22Rv1 (cell line): ENCODE measurements at regions not wholly inside any gene's neighbourhood (a gene's known extent, or its start where the extent isn't known, plus 50 kb on each side); places are given as distances from the start of the nearest gene placed in this dataset.

Experiments used
- ZFX ChIP-seq: fragments of 450-650 bp; IDR thresholded peaks from 2 replicates; pipeline ENCODE4 v1.6.1; 2017; ENCODE audit warnings: antibody characterized with exemption, borderline replicate concordance
- TF ChIP-seq, protein P1 (sequence below): fragments of 450-650 bp; IDR thresholded peaks from 2 replicates; pipeline ENCODE4 v1.5.1; 2017; ENCODE audit warnings: mild to moderate bottlenecking

GRCh38 chr3:194744826-194745225 lies 59.1 kb downstream of the FAM43A start:
- TF ChIP-seq, protein P1, sequence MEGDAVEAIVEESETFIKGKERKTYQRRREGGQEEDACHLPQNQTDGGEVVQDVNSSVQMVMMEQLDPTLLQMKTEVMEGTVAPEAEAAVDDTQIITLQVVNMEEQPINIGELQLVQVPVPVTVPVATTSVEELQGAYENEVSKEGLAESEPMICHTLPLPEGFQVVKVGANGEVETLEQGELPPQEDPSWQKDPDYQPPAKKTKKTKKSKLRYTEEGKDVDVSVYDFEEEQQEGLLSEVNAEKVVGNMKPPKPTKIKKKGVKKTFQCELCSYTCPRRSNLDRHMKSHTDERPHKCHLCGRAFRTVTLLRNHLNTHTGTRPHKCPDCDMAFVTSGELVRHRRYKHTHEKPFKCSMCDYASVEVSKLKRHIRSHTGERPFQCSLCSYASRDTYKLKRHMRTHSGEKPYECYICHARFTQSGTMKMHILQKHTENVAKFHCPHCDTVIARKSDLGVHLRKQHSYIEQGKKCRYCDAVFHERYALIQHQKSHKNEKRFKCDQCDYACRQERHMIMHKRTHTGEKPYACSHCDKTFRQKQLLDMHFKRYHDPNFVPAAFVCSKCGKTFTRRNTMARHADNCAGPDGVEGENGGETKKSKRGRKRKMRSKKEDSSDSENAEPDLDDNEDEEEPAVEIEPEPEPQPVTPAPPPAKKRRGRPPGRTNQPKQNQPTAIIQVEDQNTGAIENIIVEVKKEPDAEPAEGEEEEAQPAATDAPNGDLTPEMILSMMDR: no peak
- TF ChIP-seq ZFX: no peak
